ENCODE measurements at regions not wholly inside any gene's neighbourhood (a gene's known extent, or its start where the extent isn't known, plus 50 kb on each side); places are given as distances from the start of the nearest gene placed in this dataset.

GRCh38 chr6:140225701-140226436, 851.4 kb upstream of the CITED2 start:
- DNase-seq (ENCODE audit: extremely low spot score, unreplicated experiment) = no peak
- no peak for TF ChIP-seq CTCF (IDR thresholded peaks at IDR 0.05)
- Mint-ChIP-seq H3K36me3 (ENCODE audit: unreplicated experiment) (no peaks in the 10 kb centered on the region), H3K27ac (ENCODE audit: unreplicated experiment) (peak overlapping the region; percentile 49), H3K4me1 (ENCODE audit: unreplicated experiment) (peaks cover 13% of the 10 kb centered on the region), H3K4me3 (ENCODE audit: unreplicated experiment) (no peak overlapping the region), H3K9me3 (ENCODE audit: unreplicated experiment) (peaks cover 9% of the 10 kb centered on the region), H3K27me3 (ENCODE audit: unreplicated experiment) (no peaks in the 10 kb centered on the region)

GRCh38 chr6:140217283-140217682, 842.8 kb upstream of the CITED2 start:
- TF ChIP-seq CTCF (IDR thresholded peaks at IDR 0.05) = no peak
- Mint-ChIP-seq H3K27me3 (ENCODE audit: unreplicated experiment) (no peaks in the 10 kb centered on the region), H3K4me1 (ENCODE audit: unreplicated experiment) (no peaks in the 10 kb centered on the region), H3K27ac (ENCODE audit: unreplicated experiment) (no peak overlapping the region), H3K4me3 (ENCODE audit: unreplicated experiment) (no peak overlapping the region), H3K36me3 (ENCODE audit: unreplicated experiment) (peaks cover 18% of the 10 kb centered on the region), H3K9me3 (ENCODE audit: unreplicated experiment) (peaks cover 22% of the 10 kb centered on the region)
- no peak for DNase-seq (ENCODE audit: extremely low spot score, unreplicated experiment)

- DNase-seq (ENCODE audit: extremely low spot score, unreplicated experiment) = no peak
- peaks cover 4% of the 10 kb centered on the region for H3K36me3 Mint-ChIP-seq (ENCODE audit: unreplicated experiment)
- no peak overlapping the region for H3K27ac Mint-ChIP-seq (ENCODE audit: unreplicated experiment)
- no peak overlapping the region for H3K4me3 Mint-ChIP-seq (ENCODE audit: unreplicated experiment)
- no peak for TF ChIP-seq CTCF (IDR thresholded peaks at IDR 0.05)
- H3K4me1 Mint-ChIP-seq (ENCODE audit: unreplicated experiment) = peaks cover 15% of the 10 kb centered on the region
- H3K9me3 Mint-ChIP-seq (ENCODE audit: unreplicated experiment) = peaks cover 9% of the 10 kb centered on the region
- H3K27me3 Mint-ChIP-seq (ENCODE audit: unreplicated experiment) = no peaks in the 10 kb centered on the region
These were observed 835.3 kb upstream of the CITED2 start for GRCh38 chr6:140209775-140210174.

- no peaks in the 10 kb centered on the region for H3K9me3 Mint-ChIP-seq (ENCODE audit: unreplicated experiment)
- peaks cover 29% of the 10 kb centered on the region for H3K4me1 Mint-ChIP-seq (ENCODE audit: unreplicated experiment)
- H3K27ac Mint-ChIP-seq (ENCODE audit: unreplicated experiment) = no peak overlapping the region
- no peak for DNase-seq (ENCODE audit: extremely low spot score, unreplicated experiment)
- no peak overlapping the region for H3K4me3 Mint-ChIP-seq (ENCODE audit: unreplicated experiment)
- H3K36me3 Mint-ChIP-seq (ENCODE audit: unreplicated experiment) = no peaks in the 10 kb centered on the region
- TF ChIP-seq CTCF (IDR thresholded peaks at IDR 0.05) = no peak
- no peaks in the 10 kb centered on the region for H3K27me3 Mint-ChIP-seq (ENCODE audit: unreplicated experiment)
These were observed 833.8 kb upstream of the CITED2 start for GRCh38 chr6:140208286-140208685.

- Mint-ChIP-seq H3K9me3 (ENCODE audit: unreplicated experiment) (peaks cover 6% of the 10 kb centered on the region), H3K27ac (ENCODE audit: unreplicated experiment) (peak overlapping the region; percentile 14), H3K27me3 (ENCODE audit: unreplicated experiment) (no peaks in the 10 kb centered on the region), H3K36me3 (ENCODE audit: unreplicated experiment) (peaks cover 3% of the 10 kb centered on the region), H3K4me1 (ENCODE audit: unreplicated experiment) (peaks cover 42% of the 10 kb centered on the region), H3K4me3 (ENCODE audit: unreplicated experiment) (no peak overlapping the region)
- TF ChIP-seq CTCF (IDR thresholded peaks at IDR 0.05) = no peak
- no peak for DNase-seq (ENCODE audit: extremely low spot score, unreplicated experiment)
These were observed 831.5 kb upstream of the CITED2 start for GRCh38 chr6:140205795-140206593.

Data from osteocyte (in vitro differentiated cells).